ENCODE measurements at regions not wholly inside any gene's neighbourhood (a gene's known extent, or its start where the extent isn't known, plus 50 kb on each side); places are given as distances from the start of the nearest gene placed in this dataset.

DNA sequence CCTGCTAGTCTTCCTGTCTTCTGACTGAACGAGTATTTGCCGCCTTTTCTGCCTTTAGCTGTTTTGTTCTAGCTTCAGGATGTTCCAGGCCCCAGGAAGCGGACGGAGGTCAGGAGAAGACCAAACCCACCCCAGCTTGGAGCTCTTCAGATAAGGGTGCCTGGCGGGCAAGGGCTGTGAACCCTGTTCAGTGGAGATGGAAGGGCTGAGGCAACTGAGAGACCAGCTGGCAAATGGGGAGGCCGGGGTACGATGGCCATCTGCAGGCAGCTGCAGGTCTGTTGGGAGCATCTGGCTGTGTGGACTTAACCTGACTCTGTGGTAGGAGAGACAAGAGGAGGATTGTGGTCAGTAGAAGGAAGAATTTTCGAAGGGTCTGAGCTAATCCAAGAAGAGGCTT, 95.6 kb downstream of the CHST1 start:
- no peak for DNase-seq
- H3K27me3 Mint-ChIP-seq (ENCODE audit: low read depth) = peaks cover 18% of the 10 kb centered on the region
- H3K4me3 Mint-ChIP-seq = no peak overlapping the region
- H3K36me3 Mint-ChIP-seq (ENCODE audit: insufficient read depth in 2 of 2) = no peaks in the 10 kb centered on the region
- no peak for ATAC-seq (replicated peaks in 1 of 2)
- no peaks in the 10 kb centered on the region for H3K9me3 Mint-ChIP-seq
- H3K27ac Mint-ChIP-seq = no peak overlapping the region
- H3K4me1 Mint-ChIP-seq (ENCODE audit: low read depth) = no peaks in the 10 kb centered on the region

DNA sequence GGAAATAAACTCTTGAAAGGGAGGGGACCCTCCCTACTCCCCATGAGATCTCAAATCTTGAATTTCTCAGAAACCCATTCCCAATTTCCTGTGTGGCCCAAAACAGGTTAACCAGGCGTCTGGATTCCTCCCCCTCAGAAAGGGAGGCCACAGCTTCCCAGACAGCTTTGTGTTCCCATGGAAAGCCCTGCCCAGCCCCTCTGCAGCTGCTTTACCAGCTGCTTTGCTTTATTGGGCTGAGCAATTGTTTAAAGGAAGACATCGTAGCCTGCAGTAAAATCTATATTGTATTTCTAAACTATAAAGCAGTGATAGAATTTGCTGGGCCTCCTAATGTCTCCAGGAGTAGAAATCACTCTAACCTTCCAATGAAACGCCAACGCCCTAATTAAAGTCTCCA, 97.4 kb downstream of the CHST1 start:
- no peaks in the 10 kb centered on the region for H3K36me3 Mint-ChIP-seq (ENCODE audit: insufficient read depth in 2 of 2)
- H3K4me3 Mint-ChIP-seq = no peak overlapping the region
- H3K27ac Mint-ChIP-seq = no peak overlapping the region
- DNase-seq (no peak), ATAC-seq (replicated peaks in 1 of 2) (no peak)
- H3K4me1 Mint-ChIP-seq (ENCODE audit: low read depth) = no peaks in the 10 kb centered on the region
- H3K27me3 Mint-ChIP-seq (ENCODE audit: low read depth) = peaks cover 9% of the 10 kb centered on the region
- no peaks in the 10 kb centered on the region for H3K9me3 Mint-ChIP-seq

DNA sequence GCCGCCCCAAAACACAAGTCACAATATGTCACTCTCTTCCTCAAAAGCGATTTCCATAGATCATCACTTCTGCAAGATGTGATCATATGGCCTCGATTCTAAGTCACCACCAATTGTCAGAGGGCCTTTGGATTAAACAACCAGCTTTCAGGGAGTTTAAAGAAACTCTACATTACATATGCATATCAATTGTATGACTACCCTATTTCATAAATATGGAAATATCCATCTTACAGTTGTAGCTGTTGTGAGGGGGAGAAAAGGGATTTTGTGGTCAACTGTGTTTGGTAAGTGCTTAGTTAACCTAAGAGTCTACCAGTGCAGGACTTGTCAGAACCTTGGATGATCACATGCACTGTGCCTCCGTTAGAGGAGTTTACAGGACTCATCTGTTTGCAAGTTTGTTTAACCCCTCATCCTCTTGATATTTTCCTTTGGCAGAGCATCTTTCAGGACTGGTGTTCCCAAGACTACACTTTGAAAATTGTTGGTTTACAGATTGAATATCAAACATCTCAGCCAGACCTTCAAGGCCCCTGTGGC, 99.9 kb downstream of the CHST1 start:
- Mint-ChIP-seq H3K9me3 (no peaks in the 10 kb centered on the region), H3K4me3 (no peak overlapping the region), H3K36me3 (ENCODE audit: insufficient read depth in 2 of 2) (no peaks in the 10 kb centered on the region), H3K4me1 (ENCODE audit: low read depth) (no peaks in the 10 kb centered on the region), H3K27ac (no peak overlapping the region), H3K27me3 (ENCODE audit: low read depth) (peaks cover 2% of the 10 kb centered on the region)
- ATAC-seq (replicated peaks in 1 of 2) = no peak
- DNase-seq = no peak

DNA sequence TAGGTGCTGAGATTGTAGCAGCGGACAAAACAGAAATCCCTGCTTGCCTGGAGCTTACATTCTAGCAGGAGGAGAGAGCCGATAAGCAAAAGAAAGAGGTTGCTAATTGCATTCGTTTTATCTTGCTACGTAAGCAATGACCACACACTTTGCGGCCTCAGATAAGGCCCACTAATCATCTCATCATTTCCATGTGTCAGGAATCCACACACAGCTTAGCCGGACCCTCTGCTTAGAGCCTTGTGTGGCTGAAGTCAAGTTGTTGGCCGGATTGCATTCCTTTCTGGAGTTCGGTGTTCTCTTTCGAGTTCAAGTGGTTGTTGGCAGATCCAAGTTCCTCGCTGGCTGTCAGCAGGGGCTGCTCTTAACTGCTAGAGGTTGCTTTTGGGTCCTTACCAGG, 101.6 kb downstream of the CHST1 start:
- peaks cover 5% of the 10 kb centered on the region for H3K27me3 Mint-ChIP-seq (ENCODE audit: low read depth)
- no peak overlapping the region for H3K27ac Mint-ChIP-seq
- ATAC-seq (replicated peaks in 1 of 2) = no peak
- no peak overlapping the region for H3K4me3 Mint-ChIP-seq
- H3K36me3 Mint-ChIP-seq (ENCODE audit: insufficient read depth in 2 of 2) = no peaks in the 10 kb centered on the region
- DNase-seq = no peak
- H3K4me1 Mint-ChIP-seq (ENCODE audit: low read depth) = no peaks in the 10 kb centered on the region
- H3K9me3 Mint-ChIP-seq = no peaks in the 10 kb centered on the region

DNA sequence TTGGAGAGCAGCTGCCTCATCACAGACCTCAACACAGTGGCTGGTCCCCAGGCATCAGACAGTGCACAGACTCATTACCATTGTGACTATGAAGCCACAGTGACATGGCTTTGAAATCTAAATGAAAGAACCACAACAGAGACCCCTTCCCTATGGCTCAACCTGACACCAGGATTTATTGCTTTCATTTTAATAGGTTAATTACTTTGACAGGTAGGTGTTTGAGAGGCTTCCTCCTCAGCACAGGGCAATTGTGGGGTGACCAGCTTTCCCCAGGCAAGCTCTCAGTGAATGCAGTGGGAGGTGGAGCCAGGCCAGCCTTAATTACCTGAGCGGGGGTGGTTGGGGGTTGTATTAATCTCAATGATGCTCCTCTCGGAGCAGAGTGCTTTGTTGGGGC, 102.3 kb downstream of the CHST1 start:
- Mint-ChIP-seq H3K36me3 (ENCODE audit: insufficient read depth in 2 of 2) (no peaks in the 10 kb centered on the region), H3K9me3 (no peaks in the 10 kb centered on the region), H3K4me1 (ENCODE audit: low read depth) (no peaks in the 10 kb centered on the region), H3K27me3 (ENCODE audit: low read depth) (peaks cover 5% of the 10 kb centered on the region), H3K4me3 (no peak overlapping the region), H3K27ac (no peak overlapping the region)
- DNase-seq (no peak), ATAC-seq (replicated peaks in 1 of 2) (no peak)

DNA sequence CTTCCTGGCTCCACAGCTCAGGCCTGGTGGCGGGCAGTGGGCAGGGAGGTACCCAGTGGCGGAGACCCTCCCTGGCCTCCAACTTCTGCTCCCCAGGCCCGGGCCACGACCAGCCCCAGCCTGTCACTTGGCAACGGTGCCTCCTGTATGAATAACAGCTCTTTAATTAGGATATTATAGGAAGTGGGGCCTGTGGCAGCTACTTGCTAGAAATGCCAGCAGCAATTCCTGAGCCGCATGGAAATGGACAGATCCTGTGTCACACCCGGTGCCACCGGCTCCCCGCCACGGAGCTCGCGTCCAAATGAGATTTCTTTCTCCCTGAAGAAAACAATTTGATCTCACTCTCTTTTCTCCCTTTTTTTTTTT, 104.5 kb downstream of the CHST1 start:
- no peak for ATAC-seq (replicated peaks in 1 of 2)
- Mint-ChIP-seq H3K4me1 (ENCODE audit: low read depth) (no peaks in the 10 kb centered on the region), H3K27me3 (ENCODE audit: low read depth) (peaks cover 19% of the 10 kb centered on the region), H3K27ac (no peak overlapping the region), H3K4me3 (no peak overlapping the region), H3K9me3 (peaks cover 0 to 2% of the 10 kb centered on the region in 2 donors), H3K36me3 (ENCODE audit: insufficient read depth in 2 of 2) (no peaks in the 10 kb centered on the region)
- DNase-seq = no peak

DNA sequence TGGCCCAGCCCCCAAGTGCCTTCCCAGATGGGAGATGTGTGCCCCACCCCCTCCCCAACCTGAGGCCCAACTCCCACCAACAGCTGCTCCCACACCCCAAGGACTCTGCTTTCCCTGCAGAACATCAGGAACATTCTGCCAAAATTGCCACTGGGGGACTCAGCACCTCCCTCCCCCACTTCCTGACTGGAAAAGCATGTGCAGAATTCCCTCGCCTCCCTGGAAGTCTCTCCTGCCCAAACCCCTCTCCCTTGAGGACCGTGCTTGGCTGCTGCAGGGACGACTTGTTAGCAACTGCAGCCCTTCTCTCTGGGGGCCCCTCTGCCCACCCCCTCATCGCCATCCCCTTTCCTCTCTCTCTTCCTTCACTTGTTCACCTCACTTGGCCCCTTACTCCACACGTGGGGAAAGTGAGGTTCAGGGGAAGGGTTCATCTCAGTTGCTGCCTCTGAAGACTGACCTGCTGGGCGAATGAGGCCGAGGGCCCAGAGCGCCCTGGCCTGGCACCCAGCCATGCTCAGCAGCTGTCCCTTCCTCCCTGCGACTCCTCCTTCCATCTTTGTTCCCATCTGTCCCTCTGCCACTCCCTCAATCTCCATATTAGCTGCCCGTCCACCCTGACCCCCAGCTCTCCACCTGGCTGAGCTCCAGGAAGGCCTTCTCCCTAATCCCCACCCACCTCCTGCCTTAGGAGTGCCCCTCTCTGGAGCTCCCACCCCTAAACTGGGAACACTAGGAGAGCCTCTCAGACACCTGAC, 105.1 kb downstream of the CHST1 start:
- Mint-ChIP-seq H3K9me3 (peaks cover 0 to 2% of the 10 kb centered on the region in 2 donors), H3K36me3 (ENCODE audit: insufficient read depth in 2 of 2) (no peaks in the 10 kb centered on the region), H3K27me3 (ENCODE audit: low read depth) (peaks cover 24% of the 10 kb centered on the region), H3K4me1 (ENCODE audit: low read depth) (no peaks in the 10 kb centered on the region), H3K27ac (no peak overlapping the region), H3K4me3 (no peak overlapping the region)
- ATAC-seq (replicated peaks in 1 of 2) = no peak
- no peak for DNase-seq

DNA sequence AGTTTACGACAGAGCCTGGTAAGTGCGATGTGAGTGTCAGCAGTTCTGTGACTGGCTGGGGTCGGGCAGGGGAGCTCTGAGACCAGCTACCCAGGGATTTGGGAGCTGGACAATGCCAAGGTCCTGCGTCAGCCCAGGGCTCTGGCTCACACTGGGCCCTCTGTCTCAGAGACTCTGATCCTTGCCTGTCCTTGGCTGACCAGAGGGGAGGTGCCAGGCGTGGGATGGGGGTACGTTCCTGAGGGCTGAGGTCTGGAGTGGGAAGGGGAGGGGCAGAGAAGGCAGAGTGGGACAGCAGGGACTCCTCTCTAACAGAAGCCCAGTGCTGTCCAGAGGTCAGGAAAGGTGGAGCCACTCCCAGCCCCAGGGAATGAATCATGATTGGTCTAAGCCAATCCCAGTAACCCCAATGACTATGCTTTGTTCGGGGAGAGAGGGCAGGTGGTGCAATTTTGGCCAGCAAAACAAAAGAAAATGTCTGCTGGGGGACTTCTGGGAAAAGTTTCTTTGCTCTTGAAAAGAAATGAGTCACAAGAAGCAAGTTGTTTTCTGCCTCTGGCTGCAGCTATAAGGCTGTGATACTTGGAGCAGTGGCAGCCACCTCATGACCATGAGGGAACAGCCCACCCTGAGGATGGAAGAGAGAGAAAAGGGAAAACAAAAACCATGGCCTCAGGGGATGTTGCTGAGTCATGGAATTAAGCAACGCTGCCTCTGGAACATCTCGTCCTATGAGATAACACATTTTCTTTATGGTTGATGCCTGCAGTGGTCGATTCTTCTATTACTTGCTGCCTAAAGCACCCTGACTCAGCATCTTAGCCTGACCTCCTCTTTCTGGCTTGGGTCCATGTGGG, 108.3 kb downstream of the CHST1 start:
- no peak overlapping the region for H3K4me3 Mint-ChIP-seq
- ATAC-seq (replicated peaks in 1 of 2) (no peak), DNase-seq (no peak)
- H3K9me3 Mint-ChIP-seq = peaks cover 0 to 2% of the 10 kb centered on the region in 2 donors
- H3K27ac Mint-ChIP-seq = no peak overlapping the region
- H3K4me1 Mint-ChIP-seq (ENCODE audit: low read depth) = no peaks in the 10 kb centered on the region
- peaks cover 25% of the 10 kb centered on the region for H3K27me3 Mint-ChIP-seq (ENCODE audit: low read depth)
- no peaks in the 10 kb centered on the region for H3K36me3 Mint-ChIP-seq (ENCODE audit: insufficient read depth in 2 of 2)

DNA sequence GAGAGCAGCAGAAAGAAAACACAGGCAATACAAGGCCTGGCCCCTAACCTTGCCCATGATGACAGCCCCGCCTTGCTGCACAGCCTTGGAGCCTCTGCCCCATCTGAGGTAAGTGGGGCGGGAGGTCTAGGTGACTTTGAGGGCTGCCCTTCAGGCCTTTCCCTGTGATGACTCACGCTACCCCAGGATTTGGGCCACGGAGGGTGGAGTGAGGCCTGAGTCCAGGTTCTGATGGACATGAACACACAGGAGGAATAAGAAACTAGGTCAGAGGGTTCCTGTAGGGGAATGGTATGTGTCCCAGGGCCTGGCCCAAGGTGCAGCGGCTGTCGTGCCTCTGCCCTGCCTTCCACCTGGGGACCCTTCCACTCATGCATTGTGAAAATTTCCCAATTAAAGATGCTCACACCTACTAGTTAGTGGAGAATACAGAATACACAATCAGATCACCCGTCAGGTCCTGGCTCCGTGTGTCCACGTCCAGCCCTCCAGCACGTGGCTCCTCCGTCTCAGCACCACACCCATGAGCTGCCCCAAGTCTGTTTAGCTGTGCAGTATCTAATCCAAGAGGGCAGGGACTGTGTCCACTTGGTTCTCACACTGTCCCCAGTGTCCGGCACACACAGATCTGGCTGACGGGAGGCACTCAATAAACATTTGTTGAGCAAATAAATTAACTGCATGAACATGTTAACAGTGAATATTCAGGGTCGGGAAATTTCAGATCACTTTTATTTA, 111.0 kb downstream of the CHST1 start:
- Mint-ChIP-seq H3K4me3 (no peak overlapping the region), H3K27ac (no peak overlapping the region), H3K4me1 (ENCODE audit: low read depth) (no peaks in the 10 kb centered on the region), H3K9me3 (peaks cover 0 to 2% of the 10 kb centered on the region in 2 donors), H3K36me3 (ENCODE audit: insufficient read depth in 2 of 2) (no peaks in the 10 kb centered on the region), H3K27me3 (ENCODE audit: low read depth) (peaks cover 20% of the 10 kb centered on the region)
- no peak for ATAC-seq (replicated peaks in 1 of 2)
- DNase-seq = no peak

DNA sequence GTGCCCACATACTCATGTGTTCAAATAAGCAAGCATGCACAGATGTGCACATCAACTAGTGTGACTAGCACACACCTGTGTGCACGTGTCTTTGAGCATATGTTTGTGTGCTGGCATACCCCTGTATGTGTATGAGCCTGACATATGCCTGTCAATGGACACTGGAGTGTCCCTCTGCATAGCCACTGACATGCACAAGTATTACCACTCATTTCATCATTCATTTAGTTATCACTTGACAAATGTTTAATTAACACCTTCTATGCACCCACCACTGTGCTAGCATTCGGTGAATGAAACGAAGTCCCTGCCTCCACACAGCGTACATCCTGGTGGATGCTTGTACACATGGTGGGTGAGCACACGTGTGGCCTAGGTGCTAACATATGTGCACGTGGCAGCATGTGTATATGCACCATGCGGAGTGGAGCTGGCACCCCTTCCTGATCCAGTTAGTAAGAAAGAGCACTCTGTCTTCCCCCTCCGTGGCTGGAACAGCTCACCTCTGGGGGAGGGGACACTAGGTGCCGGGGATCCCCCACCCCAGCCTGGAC, 112.0 kb downstream of the CHST1 start:
- Mint-ChIP-seq H3K4me1 (ENCODE audit: low read depth) (no peaks in the 10 kb centered on the region), H3K27ac (no peak overlapping the region), H3K4me3 (no peak overlapping the region), H3K27me3 (ENCODE audit: low read depth) (peaks cover 20% of the 10 kb centered on the region), H3K36me3 (ENCODE audit: insufficient read depth in 2 of 2) (no peaks in the 10 kb centered on the region), H3K9me3 (peaks cover 0 to 2% of the 10 kb centered on the region in 2 donors)
- no peak for DNase-seq
- no peak for ATAC-seq (replicated peaks in 1 of 2)

DNA sequence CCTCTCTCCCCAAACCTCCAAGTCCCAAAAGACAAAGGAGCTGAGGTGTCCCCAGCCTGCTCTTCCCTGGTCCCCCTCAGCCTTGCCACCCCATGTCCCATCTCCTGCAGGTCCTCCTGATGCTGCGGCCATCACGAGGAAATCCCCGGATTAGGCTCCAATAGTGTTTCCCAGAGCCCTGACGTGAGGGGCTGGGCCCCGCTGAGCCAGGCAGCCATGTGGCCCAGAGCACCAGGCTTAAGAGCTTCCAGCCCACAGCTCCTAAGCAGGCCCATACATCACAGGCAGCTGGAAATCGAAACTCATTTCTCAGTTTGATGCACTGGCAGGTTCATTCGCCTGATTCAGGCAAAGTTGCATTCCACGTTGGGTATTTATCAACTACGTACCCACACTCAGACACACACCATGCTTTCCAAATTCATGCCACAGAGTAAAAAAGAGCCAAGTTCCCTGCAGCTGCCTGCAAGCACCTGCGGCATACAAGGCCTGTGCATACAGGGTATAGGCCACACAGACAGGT, 114.2 kb downstream of the CHST1 start:
- H3K4me1 Mint-ChIP-seq (ENCODE audit: low read depth) = no peaks in the 10 kb centered on the region
- peaks cover 10% of the 10 kb centered on the region for H3K27me3 Mint-ChIP-seq (ENCODE audit: low read depth)
- H3K27ac Mint-ChIP-seq = no peak overlapping the region
- DNase-seq (no peak), ATAC-seq (replicated peaks in 1 of 2) (no peak)
- no peaks in the 10 kb centered on the region for H3K9me3 Mint-ChIP-seq
- H3K4me3 Mint-ChIP-seq = no peak overlapping the region
- H3K36me3 Mint-ChIP-seq (ENCODE audit: insufficient read depth in 2 of 2) = no peaks in the 10 kb centered on the region

DNA sequence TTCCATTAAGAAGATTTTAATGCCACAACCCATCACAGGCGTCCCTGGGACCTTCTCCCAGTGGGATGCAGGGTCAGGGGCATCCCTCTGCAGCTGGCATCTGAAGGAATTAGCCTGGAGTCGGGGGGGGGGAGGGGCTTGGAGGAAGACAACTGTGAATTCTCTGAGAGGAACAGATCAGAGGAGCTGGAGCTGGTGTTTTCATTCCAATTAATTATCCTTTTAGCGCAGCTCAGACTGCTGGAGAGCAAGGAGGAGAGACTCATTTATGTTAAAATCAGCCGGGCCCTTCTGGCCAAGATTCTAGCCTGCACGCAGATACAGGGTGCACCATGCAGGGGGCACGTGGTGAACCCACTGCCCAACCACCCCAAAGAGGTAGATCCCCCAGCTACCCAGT, 116.2 kb downstream of the CHST1 start:
- Mint-ChIP-seq H3K27ac (no peak overlapping the region), H3K4me3 (no peak overlapping the region), H3K9me3 (no peaks in the 10 kb centered on the region), H3K27me3 (ENCODE audit: low read depth) (no peaks in the 10 kb centered on the region), H3K4me1 (ENCODE audit: low read depth) (no peaks in the 10 kb centered on the region), H3K36me3 (ENCODE audit: insufficient read depth in 2 of 2) (no peaks in the 10 kb centered on the region)
- ATAC-seq (replicated peaks in 1 of 2) (no peak), DNase-seq (no peak)

Data from activated T-cell treated with anti-CD3 and anti-CD28 coated beads, Interleukin-2, amount 50 U/mL, for 72 hours (primary cell).